HG03280 (cell line): ENCODE measurements at regions not wholly inside any gene's neighbourhood (a gene's known extent, or its start where the extent isn't known, plus 50 kb on each side); places are given as distances from the start of the nearest gene placed in this dataset.
"Not testable (repeated sequence)": the region's sequence is repeated elsewhere in the genome, so short reads cannot be mapped to it uniquely, and the experiment has no call there.

Experiments
- ATAC-seq: cut with Tn5 transposase; IDR thresholded peaks from one replicate; pipeline ENCODE4 v1.9.1; 2021; ENCODE audit warnings: mild to moderate bottlenecking, moderate library complexity; ENCODE audit not compliant: unreplicated experiment

DNA sequence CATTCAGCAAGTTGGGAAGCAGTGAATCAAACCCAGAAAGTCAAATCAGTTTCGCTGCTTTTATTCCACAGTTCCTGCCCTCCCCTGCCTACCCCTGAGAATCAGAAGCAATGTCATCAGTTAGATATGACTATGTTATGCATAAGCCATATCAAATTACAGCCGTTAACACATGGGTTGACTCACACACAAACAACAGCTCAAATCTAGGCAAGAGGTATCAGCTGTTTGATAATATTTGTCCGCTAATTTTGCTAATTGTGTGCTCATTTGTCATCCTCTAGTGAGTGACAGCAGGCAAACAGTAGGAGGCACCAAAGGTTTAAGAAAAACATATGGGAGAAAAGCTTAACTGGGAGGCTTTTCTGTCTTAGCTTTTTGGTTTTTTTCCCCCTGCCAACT is 327.4 kb upstream of the CCL2 start:
- ATAC-seq: no peak

DNA sequence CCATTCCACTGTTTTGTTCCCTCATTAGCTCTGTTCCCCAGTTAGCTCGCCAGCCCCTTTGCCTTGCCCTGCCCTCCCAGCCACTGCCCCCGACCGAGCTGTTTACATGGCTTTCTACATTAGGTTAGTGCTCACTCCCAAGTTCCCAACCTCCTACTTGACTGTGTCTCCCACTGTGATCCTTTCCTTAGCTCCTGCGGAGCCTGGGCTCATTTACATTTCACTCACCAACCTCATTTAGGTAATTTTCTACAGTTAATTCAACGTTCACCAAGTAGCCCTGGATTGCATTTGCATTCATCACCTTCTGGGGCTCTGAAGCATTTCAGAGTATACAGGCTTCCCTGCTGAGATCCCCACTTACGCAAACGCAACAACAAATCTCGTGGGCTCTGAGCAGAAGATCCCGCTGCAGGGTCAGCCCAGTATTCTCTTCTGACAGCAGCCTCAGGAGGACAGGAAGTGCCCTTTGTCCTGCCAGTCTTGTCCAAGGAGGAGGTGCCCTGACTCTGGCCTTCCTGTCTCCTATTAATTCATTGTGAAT is 325.8 kb upstream of the CCL2 start:
- ATAC-seq: no peak

DNA sequence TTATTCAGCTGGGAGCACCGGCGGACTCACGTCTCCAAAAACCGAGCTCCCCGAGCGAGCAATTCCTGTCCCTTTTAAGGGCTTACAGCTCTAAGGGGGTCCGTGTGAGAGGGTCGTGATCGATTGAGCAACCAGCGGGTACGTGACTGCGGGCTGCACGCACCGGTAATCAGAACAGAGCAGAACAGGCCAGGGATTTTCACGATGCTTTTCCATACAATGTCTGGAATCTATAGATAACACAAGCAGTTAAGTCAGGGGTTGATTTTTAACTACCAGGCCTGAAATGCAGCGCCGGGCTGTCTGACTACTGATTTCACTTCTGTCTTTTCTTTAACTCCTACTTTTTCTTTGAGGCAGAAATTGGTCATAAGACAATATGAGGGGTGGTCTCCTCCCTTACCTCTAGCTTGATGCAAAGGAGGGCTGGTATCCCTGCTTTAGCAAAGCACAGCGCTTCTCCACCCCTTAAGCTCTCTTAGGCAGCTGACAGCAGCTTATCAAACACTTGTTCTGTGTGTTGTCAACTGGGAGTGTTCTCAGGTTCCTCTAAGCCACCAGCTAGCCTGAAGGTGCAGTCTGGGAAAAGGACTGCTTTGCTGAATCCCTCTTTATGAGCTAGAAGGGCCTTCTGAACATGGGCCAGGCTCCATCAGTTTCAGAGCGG is 323.8 kb upstream of the CCL2 start:
- ATAC-seq: not testable (repeated sequence)

DNA sequence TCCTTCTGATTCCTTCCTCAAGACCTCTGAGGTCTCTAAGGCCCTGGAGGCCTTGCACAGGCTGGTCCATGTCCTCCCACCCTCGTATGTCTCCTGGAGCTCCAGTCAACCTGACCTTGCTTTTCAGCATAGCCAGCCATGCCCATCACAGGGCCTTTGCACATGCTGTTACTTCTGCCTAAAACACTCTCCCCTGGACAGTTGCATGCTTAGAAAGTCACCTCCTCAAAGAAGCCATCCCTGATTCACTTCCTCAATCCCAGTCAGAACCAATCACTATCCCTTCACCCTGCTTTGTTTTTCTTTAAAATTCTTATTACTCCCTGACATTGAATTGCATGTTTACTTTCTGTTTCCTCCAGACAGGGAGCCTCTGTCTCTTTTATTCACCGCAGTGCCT is 322.1 kb upstream of the CCL2 start:
- no peak for ATAC-seq

DNA sequence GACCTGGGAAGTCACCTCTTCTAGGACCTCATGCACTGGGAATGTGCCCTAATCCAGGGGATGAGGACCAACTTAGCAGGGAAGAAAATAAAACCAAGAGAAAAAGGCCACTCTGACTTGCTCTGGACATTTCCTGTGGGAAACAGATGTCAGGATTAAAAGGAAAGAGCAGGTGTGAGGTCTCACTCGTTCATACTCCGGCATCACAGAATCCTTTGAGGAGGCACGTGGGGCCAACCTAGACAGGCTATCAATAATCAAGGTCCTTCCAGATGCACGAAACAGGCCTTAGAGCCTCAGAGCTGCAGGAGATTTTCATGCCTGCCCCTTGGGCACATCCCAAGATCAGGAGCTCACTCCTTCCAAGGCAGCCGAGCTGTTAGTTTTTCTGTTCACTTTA is 321.5 kb upstream of the CCL2 start:
- no peak for ATAC-seq

DNA sequence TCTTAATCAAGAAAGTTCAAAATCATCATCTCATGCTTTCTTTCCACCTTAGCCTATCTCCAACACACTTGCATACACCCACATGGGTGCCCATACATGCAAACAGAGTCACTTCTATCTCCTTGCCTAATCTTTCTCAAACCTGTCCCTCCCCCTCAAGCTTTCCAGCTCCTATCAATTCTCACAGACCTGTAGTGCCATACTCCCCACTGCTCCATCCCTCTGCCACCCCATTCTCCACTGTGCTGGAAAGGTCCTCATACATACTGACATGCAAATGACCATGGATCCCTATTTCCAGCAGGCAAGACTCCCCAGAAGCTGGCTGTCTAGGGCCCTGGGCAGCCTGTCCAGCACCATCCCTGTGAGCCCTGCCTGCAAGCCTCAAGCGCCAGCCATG is 320.4 kb upstream of the CCL2 start:
- ATAC-seq: no peak

DNA sequence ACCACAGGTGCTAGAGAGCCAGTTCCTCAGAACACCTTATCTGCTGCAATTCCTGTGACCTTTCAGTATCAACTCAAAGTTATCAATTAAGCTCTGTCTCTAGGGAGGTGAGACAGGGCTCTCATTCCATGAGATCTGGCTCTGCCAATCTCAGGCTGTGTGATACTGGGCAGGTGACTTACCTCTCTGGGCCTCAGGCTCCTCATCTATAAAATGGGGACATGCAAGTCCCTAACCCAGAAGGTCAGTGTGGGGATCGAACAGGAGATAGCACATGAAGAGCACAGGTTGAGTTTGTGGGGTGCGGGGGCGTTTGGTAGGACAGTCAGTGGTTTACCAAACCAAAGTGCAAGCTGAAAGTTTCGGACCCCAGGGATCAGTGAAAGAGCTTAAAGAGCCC is 319.3 kb upstream of the CCL2 start:
- ATAC-seq: no peak

DNA sequence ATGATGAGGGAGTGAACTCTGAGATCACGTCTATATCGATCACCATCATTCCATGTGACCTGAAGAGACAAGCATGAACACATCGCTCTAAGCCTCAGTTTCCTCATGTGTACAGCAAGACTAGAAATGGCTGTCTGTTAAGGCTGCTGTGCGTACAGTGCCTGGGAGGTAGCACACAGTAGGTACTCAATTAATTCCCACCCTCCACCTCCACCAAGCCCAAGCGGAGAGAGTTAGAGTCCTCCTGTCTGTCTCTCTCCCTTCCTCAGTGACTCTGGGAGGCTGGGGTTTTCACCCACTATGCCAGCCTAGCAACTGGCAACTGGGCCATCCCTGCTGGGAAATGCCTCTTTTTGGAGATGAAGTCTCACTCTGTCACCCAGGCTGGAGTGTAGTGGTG is 318.3 kb upstream of the CCL2 start:
- no peak for ATAC-seq

DNA sequence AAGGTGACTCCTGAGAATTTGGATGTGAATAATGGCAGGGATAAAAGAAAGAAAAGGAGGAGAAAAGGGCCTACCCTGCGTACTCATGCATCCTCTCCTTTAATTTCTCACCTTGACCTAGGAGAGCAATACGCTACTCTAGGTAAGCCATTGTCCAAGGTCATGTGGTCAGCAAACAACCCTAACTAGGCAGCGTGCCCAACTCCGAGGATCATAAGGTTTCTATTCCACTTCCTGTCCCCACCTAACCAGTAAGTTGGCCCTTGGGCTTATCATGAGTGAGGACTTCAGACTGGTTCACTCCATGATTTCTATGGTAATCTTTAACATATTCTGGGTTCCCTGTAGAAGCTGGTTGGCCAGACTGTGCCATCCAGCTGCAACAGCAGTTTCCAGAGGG is 315.1 kb upstream of the CCL2 start:
- ATAC-seq: no peak

DNA sequence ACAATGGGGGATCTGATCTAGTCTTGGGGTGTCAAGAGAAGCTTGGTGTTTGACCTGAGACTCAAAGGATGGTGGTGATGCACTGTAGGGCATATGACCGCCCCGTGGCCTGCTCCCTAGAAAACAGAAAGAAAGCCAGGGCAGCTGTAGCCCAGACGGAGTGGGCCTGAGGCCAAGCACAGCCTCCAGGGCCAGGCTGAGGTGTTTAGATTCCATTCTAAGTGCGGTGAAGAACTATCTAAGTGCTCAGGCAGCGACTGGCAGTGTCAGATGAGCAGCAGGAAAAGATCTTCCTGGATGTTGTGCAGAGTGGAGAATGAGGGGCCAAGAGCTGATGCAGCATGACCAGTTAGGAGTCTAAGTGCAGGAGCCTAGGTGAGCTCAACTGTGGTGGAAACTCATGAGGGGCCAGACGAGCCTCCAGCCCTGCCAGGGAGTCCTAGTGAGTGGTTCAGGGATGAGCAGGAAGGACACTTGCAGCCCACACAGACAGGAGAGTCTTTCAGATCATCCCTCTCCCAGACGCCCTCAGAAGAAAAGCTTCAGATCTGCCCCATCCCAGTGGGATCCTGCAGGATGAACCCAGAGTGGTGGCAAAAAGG is 314.2 kb upstream of the CCL2 start:
- no peak for ATAC-seq

DNA sequence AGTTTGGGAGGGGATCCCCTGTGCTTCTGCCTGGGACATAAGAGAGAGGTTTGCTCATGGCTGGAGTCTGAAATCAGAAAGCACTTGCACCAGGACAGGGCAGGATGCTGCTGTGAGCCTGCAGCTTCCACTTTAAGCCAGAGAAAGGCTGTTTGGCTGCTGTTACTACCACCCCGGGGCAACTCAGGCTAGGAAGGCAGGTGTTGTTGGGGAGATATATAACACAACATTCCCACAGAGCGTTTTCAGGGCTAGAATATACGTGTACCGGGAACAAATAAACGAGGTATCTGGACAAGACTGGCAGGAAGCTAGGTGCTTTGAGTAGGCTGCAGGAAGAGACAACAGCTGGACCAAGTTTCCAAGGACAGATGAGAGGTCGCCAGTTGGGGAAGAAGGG is 313.3 kb upstream of the CCL2 start:
- no peak for ATAC-seq

DNA sequence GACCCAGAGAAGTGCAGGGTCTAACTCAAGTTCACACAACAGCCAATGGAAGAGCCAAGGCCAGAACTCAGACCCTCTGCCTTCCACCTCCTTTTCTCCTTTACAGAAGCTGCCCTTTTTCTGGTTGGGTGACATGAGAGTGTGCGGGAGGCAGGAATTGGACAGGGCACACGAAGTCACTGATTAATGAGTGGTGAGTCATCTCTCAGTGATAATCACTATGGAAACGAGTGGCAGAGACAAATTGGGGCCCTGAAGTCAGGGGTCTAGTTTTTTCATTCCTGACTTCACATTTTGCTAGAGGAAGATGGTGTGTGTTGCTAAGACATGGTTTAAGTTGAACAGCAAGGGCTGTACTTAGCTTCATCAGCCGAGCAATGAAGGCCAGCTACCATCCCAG is 312.7 kb upstream of the CCL2 start:
- ATAC-seq: no peak

DNA sequence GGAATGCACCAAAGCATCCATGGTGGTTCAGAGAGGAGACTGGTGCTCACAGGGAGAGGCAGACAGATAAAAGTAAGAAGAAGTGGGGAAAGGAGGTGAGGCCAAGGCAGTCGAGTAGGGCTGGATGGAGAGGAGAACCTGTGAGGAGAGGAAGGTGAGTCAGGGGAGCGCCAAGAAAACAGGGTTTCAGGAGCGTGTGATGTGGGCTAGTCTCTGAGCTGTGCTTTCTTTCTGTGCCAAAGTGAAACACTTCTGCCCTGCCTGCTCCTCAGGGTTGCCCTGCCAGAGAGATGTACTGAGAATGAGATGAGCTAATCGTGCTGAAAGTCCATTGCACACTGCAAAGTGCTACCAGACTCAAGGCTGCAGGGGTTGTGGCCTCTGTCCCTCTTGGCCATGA is 310.7 kb upstream of the CCL2 start:
- ATAC-seq: no peak

DNA sequence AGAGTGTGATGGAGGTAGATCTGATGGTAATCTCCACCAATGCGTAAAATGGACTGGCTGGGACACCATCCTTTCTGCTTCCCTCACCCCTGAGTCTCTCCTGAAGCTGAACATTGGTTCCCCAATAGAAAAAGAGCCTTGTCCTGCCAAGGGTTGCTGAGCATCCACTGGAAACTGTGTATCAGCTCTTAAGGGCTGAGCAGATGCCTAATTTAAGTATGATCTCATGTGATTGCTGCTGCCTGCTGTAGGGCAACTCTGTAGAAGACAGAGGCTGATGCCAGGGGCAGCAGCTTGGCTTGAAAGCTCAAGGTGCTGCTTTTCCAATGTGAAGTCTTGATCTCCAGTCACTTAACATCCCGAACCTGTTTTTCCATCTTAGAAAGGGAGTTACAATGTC is 310.3 kb upstream of the CCL2 start:
- ATAC-seq: no peak

DNA sequence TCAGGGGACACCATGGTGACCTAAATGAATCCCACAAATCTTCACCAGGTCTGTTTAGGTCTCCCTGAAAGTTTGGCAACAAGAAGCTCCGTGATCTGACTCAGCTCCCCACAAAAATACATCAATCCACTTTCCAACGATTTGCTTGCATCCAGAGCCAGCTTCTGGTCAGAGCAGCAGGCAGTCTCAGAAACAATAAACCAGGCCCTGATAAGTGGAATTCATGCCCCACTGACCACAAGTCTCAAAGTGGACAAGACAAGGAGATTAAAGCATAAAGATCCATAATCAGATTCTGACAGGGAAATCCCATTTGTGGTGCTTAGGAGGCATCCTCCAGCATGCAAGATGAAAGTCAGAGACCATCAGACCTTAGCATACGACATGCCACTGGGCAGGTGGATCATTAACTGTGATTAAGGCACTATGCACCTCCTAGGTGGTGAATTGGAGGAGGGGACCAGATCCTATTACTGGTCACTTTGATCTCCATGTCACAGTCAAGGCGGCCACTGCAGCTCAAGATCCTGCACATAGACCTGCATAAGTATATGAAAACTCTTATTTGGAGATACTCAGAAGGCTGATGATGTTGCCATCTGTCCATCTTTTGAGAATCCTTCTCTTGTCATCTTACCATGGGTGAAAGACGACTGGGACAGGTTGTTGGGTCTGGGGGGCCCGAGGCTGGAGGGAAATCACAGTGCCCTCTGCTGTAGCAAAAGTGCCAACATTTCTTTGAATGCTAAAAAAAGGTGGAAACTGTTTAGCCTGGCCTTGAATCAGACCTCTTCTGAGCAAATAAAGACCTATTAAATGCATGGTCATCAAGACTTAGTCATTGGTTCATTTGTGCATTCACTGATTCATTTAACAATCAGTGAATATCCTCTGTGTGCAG is 309.2 kb upstream of the CCL2 start:
- no peak for ATAC-seq

DNA sequence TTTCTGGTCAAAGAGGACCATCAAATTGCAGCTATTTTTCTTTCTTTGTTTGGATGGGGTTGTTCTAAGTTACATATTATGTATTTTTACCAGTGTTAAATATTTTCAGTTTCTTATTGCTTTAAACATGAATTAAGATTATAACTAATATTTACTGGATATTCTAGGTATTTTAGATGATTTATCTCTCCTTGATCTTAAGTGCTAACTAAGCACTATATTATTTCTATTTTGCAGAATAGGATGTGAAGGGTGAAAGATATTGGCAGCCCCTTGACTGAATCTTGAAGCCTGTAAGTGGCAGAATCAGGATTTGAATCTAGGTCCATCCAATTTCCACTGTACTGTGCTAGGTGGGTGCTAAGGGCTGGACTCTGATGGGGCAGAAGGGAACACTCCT is 307.3 kb upstream of the CCL2 start:
- no peak for ATAC-seq

DNA sequence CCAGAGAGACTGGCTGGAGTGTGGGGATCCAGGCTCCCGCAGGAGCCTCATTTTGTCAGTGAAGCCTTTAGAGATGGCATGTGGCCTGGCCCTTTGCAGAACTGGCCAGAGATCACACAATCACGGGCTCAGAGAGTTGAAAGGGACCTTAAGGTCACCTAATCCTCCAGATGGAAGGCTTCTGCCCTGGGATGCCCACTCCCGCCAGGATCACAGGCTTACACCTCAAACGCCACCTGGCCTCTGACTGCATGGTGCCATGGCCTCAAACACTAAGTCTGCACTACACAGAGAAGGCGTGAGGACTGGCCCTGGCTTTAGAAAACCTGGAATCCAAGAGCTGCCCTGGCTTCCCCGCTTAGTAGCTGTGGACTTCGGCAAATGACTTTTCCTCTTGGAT is 306.8 kb upstream of the CCL2 start:
- ATAC-seq: no peak

DNA sequence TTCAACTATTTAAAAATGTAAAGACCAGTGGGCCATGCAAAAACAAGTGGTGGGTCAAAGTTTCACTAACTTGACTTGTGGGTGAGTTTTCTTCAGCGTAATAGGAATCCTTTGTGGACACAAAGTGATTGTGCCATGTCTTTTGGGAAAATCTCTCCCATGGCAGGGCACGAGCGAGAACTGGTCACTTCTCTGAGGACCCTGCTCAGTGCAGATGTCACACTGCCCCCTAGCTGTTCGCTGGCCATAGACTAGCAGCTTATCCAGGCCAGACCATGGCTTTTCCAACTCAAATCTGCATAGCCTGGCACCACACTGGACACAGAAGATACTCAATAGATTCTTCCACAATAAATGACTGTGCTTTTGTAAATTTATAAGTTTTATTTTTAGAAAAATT is 306.0 kb upstream of the CCL2 start:
- no peak for ATAC-seq

DNA sequence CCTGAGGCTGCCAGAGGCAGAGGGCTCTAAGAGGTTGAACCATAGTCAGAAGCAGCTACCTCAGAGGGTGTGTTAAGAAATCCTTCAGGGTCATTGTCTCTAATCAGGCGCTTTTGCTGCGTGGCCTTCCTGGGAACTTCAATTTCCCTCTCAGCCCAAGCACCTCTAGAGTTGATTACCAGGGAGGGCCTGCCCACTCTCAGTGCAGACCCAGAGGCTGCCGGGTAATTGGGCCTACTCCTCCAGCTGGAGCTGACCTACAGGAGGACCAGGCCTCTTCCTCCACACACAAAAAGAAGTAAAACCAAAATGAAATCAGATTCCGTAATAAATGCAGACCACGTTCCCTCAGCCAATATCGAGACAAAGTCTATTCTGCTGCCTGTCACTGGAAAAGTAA is 305.0 kb upstream of the CCL2 start:
- no peak for ATAC-seq

DNA sequence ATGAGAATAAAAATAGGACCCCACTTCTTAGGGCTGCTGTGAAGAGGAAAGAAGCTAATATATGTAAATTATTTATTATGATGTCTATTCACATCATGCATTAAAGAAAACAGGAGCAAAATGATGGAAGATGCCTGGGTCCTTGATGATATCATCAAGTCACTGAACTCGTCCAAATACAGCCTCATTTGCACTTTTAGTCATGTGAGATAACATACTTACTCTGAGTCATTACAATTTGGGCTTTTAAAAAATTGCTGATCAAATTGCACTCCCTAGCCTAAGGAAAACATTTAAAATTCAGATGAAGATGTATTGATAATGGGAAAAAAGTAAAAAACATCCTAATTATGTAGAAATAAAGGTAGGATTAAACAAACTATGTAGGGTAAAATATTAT is 302.7 kb upstream of the CCL2 start:
- ATAC-seq: no peak

DNA sequence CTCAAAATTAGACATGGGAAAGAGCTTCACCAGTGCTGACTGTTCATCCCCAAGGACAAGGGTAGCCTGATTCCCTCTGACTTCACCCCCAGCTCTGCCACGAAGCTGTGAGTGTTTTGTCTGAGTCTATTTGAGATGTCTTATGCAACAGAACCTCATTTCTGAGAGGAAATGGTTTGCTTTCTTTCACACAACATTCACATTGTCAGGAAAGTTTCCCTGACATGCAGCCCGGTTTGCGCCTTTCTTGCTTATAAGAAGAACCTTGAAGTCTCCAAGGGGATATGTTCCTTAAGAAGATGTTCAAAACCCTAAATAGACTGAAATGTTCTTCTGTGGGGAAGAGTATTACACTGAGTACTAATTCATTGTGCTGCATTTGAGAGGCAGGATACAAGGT is 300.5 kb upstream of the CCL2 start:
- ATAC-seq: no peak

DNA sequence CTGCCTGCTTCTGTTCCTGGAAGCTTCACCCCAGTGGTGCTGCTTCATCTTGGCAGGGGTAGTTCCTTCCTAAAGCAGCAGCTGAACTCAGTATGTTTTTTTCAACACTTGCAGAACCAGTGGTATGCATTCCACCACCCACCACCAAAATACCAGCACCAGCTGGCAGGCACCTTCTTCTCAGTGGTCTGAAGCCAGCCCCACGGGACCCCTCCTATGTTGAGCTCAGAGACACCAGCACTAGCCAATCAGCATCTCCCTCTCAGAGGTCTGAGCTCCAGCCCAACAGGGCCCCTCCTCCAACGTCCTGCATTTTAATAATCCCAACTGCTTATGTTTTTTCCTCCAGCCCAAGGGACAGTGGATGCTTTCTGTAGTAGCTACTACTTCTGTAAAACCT is 299.6 kb upstream of the CCL2 start:
- ATAC-seq: no peak
